ENCODE measurements at regions not wholly inside any gene's neighbourhood (a gene's known extent, or its start where the extent isn't known, plus 50 kb on each side); places are given as distances from the start of the nearest gene placed in this dataset.

DNA sequence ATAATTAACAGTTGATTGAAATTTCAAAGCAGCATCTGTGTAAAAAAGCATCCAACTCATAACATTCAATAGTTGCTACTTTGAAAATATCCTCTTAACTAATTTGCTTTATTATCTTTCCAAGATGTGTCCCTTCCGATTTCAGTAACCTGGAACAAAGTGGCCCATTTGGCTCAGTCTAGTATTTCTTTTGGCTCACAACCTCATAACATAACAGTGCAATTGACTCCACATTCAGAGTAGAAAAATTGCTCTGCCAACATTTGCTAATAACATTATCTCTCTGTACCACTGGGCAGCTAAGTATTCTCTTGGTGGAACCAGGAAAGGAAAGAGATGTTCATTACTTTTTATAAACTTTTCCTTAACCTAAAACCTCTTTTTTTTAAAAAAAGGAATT lies 571.1 kb upstream of the ARGLU1 start:
- TF ChIP-seq, protein P1, sequence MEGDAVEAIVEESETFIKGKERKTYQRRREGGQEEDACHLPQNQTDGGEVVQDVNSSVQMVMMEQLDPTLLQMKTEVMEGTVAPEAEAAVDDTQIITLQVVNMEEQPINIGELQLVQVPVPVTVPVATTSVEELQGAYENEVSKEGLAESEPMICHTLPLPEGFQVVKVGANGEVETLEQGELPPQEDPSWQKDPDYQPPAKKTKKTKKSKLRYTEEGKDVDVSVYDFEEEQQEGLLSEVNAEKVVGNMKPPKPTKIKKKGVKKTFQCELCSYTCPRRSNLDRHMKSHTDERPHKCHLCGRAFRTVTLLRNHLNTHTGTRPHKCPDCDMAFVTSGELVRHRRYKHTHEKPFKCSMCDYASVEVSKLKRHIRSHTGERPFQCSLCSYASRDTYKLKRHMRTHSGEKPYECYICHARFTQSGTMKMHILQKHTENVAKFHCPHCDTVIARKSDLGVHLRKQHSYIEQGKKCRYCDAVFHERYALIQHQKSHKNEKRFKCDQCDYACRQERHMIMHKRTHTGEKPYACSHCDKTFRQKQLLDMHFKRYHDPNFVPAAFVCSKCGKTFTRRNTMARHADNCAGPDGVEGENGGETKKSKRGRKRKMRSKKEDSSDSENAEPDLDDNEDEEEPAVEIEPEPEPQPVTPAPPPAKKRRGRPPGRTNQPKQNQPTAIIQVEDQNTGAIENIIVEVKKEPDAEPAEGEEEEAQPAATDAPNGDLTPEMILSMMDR (IDR thresholded peaks at IDR 0.05): no peak
- TF ChIP-seq POLR2A (IDR thresholded peaks at IDR 0.05): no peak
